GM19452 (cell line): ENCODE measurements at regions not wholly inside any gene's neighbourhood (a gene's known extent, or its start where the extent isn't known, plus 50 kb on each side); places are given as distances from the start of the nearest gene placed in this dataset.

Source experiments
- ATAC-seq: cut with Tn5 transposase; IDR thresholded peaks from one replicate; pipeline ENCODE4 v1.9.1; 2021; ENCODE audit not compliant: unreplicated experiment

GRCh38 chr17:45709728-45710288 is 74.3 kb upstream of the CRHR1 start:
- no peak for ATAC-seq

- no peak for ATAC-seq
These were observed 68.3 kb upstream of the CRHR1 start for GRCh38 chr17:45715787-45716186.

- ATAC-seq, result no peak
These were observed 65.3 kb upstream of the CRHR1 start for GRCh38 chr17:45718791-45719190.

GRCh38 chr17:45719335-45720071 is 64.6 kb upstream of the CRHR1 start:
- no peak for ATAC-seq

- no peak for ATAC-seq
These were observed 63.7 kb upstream of the CRHR1 start for GRCh38 chr17:45720386-45720785.

- ATAC-seq, result no peak
These were observed 62.0 kb upstream of the CRHR1 start for GRCh38 chr17:45722161-45722560.

- ATAC-seq, result no peak
These were observed 54.7 kb upstream of the CRHR1 start for GRCh38 chr17:45729294-45729907.

- no peak for ATAC-seq
These were observed 53.9 kb upstream of the CRHR1 start for GRCh38 chr17:45730192-45730591.

- ATAC-seq, result no peak
These were observed 52.7 kb upstream of the CRHR1 start for GRCh38 chr17:45731459-45731858.

- no peak for ATAC-seq
These were observed 51.1 kb upstream of the CRHR1 start for GRCh38 chr17:45732926-45733505.

- ATAC-seq, result no peak
These were observed 50.3 kb upstream of the CRHR1 start for GRCh38 chr17:45733781-45734180.
